Frontal cortex (tissue), 3 donors: ENCODE measurements at regions not wholly inside any gene's neighbourhood (a gene's known extent, or its start where the extent isn't known, plus 50 kb on each side); places are given as distances from the start of the nearest gene placed in this dataset.
"Not testable (repeated sequence)": the region's sequence is repeated elsewhere in the genome, so short reads cannot be mapped to it uniquely, and the experiment has no call there.

ENCODE experiments used
- DNase-seq, 2 donors: peaks; one replicate each; pipeline ENCODE4 v3.0.0; 2012; ENCODE audit warnings: low spot score in 2 of 2
- FAIRE-seq: peaks from 2 replicates; lab custom pipeline; 2012; peaks lifted over from hg19 to GRCh38; lab: Jason Lieb, UNC
- donor health status: control.
- donor health status: control.
- donor health status: control.

- DNase-seq: no peak
- no peak for FAIRE-seq
Observed at GRCh38 chr16:59370717-59371116, 636.6 kb upstream of the GOT2 start.

DNA sequence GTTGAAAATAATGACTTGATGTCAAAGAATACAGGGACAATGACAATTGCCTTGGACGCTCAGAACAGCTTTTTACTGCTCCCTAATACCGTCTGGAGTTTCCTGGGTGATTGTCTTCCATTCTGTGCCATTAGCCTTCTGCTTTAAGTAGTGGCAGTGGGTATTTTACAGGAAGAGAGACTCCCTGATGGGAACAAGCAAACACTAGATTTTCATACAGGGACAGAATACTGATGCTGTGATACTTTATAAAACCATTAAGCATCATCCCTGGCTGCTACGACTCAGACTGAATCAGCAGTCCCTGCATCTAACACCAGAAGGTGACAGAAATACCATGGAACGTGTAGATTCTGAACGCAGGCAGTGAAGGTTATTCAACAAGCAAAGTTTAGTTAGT is 635.4 kb upstream of the GOT2 start:
- FAIRE-seq: no peak
- no peak for DNase-seq

DNA sequence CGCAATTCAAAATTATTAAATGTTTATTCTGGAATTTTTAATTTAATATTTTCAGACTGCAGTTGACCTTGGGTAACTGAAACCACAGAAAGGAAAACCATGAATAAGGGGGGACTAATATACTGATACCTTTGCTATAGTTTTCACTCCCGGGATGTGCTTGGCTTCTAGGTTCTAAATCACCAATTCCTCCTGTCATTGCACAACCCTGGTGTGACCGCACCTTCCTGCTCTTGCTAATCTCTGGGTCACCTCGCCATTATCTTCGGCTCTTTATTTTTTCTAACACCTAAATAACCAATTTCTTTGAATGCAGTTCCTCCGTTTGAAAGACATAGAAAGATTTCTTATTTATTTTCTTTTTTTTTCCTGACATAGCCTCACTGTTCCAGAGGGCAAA is 634.5 kb upstream of the GOT2 start:
- no peak for DNase-seq
- FAIRE-seq: no peak

DNA sequence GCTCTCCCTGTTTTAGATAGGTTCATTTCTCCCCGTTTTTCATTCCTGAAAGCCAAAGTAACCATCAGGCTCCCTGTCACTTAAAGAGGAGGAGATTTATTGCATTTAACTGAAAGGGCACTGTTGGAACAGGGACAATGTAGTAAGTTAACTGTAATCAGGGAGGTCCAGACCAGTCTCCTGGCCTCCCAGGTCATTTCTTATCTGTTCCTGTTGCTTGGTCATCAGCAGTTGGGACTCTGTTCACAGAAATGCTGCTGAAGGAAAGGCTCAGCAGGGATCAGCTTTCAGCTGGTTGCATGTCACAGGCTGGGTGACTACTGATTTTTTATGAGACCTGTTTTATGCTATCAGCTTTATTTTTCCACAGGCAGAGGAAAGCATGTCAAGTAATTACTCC is 622.6 kb upstream of the GOT2 start:
- no peak for DNase-seq

GRCh38 chr16:59356144-59356543 is 622.0 kb upstream of the GOT2 start:
- FAIRE-seq (no peak), DNase-seq (no peak)

More for the DNA sequence above, 622.6 kb upstream of the GOT2 start:
- no peak for FAIRE-seq

GRCh38 chr16:59355704-59356103 is 621.6 kb upstream of the GOT2 start:
- no peak for FAIRE-seq
- no peak for DNase-seq

DNA sequence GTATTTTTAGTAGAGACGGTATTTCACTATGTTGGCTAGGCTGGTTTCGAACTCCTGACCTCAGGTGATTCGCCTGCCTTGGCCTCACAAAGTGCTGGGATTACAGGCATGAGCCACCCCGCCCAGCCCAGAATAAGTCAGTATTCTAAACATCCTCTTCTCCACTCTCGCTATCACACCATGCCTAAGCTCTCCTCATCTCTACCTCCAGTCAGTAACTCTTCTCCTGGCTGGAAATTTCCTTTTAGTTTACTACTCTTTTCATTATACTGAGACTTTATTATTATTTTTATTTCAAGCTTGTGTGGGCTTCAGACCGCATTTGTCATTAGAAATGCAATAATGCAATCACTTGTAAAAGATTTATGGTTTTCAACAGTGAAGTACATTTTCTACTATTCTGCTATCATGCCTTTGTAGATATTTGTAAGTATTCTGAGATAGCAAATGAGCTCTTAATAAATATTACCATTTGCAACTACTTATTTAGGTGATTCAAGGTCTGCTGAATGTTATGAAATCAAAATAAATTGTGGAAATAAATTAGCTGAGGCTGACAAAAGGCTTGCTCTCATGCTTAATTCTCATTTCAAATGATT is 617.3 kb upstream of the GOT2 start:
- no peak for FAIRE-seq
- DNase-seq: no peak

DNA sequence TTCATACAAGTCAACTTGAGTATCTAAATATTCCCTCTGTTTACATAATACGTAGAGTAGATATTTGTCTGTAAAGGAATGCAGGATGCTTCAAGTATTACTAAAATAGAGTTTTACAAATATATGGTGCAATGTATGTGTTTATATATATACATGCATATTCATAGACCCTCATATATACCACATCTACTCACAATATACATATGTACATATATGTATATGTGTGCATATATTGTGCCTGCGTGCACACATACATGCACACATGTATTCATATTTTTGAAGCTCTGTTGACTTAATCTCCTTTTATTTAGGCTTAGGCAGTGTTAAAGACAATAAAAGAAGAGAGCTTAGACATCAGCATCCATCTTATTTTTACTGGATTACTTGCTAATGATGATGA is 616.6 kb upstream of the GOT2 start:
- FAIRE-seq: no peak
- DNase-seq: no peak

GRCh38 chr16:59342669-59343068 is 608.6 kb upstream of the GOT2 start:
- no peak for DNase-seq
- FAIRE-seq: no peak

DNA sequence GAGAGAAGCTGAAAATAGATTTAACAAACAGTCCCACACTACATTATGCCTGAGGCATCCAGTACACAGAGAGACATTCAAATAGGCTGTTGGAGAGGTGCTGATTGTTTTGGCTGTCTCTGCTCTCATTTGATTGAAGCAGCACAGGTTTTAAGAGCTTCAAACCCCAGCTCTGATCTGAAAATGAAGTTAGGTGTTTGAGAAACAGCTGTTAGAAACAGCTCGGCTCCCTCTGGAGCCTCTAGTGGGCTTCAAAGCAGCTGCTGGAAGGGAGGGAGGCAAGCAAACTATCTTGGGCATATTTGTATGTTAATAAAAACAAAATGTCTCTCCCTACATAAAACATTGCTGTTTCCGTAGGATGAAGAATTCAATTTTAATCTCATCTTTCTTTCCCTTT is 607.3 kb upstream of the GOT2 start:
- DNase-seq: no peak
- FAIRE-seq: no peak

DNA sequence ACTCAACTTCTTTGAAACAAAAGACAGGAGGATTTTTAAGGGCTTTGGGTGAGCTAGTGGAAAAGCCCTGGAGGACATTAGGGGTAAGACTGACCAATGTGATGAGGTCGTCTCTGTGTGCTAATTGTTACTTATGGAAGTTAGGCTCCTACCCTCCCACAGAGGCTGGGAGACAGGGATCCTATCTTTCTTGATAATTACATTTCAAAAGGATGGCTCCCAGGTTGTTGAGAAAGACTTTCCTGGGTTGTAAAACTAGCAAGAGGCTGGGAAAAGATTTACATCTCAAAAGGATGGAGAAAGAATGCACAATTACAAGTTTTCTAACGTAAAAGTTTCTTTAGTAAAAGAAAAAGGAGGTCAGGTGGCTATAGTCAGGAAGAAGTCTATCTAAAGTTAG is 605.8 kb upstream of the GOT2 start:
- no peak for DNase-seq
- FAIRE-seq: no peak

DNA sequence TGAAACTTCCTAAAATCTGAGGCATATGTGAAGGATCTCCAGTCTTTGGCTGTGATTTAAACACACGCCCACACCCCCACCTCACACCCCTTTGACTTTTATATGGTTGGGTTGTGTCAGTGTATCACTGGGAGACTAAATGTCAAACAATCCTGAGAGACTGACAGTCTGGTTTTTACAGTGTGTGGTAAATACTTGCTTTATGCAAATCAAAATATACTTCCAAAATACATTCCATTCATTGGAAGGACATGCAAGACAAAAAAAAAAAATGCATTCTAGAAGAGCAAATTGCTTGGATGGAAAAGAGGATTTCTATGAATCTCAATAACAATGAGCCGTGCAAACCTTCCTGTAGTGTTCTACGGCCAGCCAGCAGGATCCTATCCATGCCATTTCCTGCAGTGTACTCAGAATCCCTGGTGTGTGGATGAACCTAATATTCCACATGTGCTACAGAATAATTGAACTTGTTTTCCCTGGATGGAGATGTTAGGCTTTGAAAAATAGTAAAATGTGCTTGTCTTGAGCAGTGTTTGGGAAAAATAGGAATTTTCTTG is 602.1 kb upstream of the GOT2 start:
- DNase-seq (no peak), FAIRE-seq (no peak)

- FAIRE-seq, DNase-seq: not testable (repeated sequence)
Observed at GRCh38 chr16:59331708-59332107, 597.6 kb upstream of the GOT2 start.

DNA sequence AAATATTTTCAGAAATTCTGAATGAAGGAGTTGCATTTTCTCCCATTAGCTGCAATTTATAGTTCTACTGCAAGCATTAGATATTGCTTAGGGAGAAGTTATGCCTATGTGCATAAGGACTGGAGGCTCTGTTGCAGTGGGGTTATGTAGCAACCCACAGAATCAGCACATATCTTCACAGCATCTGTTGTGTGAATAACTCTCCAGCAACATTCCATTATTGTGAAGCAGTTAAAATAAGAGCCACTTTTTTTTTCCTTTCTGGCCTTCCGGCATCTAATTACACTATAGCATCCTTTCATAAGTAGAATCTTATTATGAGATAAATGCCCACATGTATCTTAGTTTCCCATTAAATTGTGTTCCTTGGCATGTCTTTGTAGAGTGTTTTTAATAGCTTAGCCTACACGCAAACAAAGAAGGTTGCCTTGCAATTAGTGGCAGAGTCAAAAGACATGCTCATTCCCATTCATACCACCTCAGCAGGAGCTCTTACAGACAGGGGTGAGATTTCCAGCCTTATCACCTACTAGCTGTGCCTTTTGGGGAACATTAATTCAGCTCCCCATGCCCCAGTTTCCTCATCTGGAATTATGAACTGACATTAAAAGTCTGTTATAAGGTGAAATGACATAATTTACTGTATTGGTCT is 596.0 kb upstream of the GOT2 start:
- FAIRE-seq (no peak), DNase-seq (no peak)

DNA sequence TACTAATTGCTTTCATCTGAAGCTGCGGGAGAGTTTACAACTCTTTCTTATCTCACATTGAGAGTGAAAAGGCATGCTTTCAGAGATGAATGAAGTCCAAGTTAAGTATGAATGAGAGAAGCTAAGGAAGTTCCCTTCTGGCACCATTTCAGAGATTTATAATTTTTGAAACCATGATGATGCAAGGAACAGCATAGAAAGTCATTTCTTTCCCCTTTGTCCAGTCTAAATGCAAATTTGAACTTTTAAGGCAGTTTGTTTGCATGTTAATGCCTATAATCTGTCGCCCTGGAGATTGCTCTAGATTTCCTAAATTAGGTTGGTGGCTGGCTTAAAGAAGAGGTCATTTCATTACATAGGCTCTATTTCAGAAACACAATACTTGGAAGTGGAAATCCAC is 594.8 kb upstream of the GOT2 start:
- FAIRE-seq (no peak), DNase-seq (no peak)

DNA sequence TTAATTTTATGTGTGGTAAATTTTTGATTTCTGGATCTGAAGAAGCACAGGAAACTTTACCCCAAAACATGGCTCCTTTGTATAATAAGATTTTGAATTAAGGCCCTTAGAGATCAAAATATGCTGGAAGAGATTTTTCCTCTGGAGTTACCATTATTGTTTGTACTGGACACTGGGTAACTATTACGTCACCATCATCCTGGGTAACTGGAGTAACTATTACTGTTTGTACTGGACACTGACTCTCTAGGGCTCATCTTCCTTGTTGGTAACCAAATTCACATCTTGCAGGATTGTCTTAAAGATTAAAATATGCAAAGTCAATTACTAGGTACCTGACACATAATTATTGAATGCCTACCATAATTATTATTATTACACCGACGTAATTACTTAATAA is 593.8 kb upstream of the GOT2 start:
- FAIRE-seq: no peak
- DNase-seq: no peak

- DNase-seq (no peak), FAIRE-seq (no peak)
Observed at GRCh38 chr16:59326955-59327354, 592.8 kb upstream of the GOT2 start.

- DNase-seq: no peak
- FAIRE-seq: no peak
Observed at GRCh38 chr16:59324462-59324861, 590.3 kb upstream of the GOT2 start.

DNA sequence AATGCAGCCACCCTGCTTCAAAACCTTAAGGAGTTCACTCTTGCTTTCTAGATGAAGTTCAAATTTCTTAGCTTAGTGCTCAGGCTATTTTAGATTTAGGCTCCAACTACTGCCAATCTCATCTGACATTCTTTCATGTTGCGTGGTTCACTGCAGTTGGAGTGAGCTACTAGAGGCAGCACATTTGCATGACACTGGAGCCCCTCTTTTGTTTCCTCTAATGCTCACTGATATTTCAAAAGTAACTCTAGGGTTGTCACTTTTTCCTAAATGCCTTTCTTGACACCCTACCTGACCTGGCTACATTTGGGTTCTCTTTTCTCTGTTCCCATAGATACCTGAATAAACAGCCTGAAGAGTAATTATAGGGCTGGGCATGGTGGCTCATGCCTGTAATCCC is 586.5 kb upstream of the GOT2 start:
- no peak for FAIRE-seq
- no peak for DNase-seq

DNA sequence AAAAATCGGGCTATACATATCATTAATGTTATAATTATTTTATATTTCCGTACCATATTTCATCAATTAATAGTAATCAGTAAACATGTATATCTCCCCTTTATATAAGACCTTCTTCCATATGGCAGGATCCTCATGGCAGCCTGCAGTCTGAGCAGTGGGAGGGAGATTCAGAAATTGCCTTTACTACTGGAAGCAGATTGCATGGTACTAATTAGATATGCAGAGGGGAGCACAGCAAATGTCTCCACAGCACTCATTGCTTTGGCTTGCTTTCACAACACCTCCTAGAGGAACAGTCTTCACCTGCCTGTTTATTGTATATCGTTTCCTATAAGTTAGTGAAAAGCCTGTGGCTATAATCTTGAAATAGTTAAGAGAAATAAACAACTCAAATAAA is 585.8 kb upstream of the GOT2 start:
- FAIRE-seq (no peak), DNase-seq (no peak)

- DNase-seq (no peak), FAIRE-seq (no peak)
Observed at GRCh38 chr16:59305850-59306249, 571.7 kb upstream of the GOT2 start.

DNA sequence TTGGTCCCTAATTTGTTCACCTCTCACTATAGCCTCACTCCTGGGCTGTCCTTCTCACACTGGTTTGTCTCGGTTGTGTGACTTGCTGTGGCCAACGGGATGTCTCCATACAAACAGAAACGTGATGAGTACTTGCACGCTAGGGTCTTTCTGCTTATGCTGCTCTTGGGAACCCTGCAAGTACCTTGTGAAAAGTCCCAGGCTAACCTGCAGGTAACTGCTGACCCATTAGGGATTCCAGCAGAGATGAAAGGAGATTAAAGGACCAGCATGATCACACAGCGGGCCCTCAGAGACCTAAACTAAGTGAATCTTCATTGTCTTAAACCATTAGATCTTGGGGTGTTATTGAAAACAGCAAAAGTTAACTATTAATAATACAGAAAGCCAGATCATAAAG is 562.8 kb upstream of the GOT2 start:
- no peak for FAIRE-seq
- DNase-seq: no peak
